Naive thymus-derived CD8-positive, alpha-beta T cell (primary cell): ENCODE measurements at regions not wholly inside any gene's neighbourhood (a gene's known extent, or its start where the extent isn't known, plus 50 kb on each side); places are given as distances from the start of the nearest gene placed in this dataset.
A peak's percentile ranks its signal among the peaks of the same experiment; 100 is the strongest.
"Not testable (repeated sequence)": the region's sequence is repeated elsewhere in the genome, so short reads cannot be mapped to it uniquely, and the experiment has no call there.

ENCODE experiments used
- ATAC-seq, 2 donors: fragments of 150-1000 bp; cut with Tn5 transposase in 1 of 2; sonication (Bioruptor Pico), chemical (Tn5 transposase) in 1 of 2; 1 replicate in 1 of 2; 2 replicates in 1 of 2; pipeline ENCODE4 v1.10.0; 2021; ENCODE audit warnings: mild to moderate bottlenecking in 2 of 2, moderate library complexity in 2 of 2
- POLR2A ChIA-PET: fragments of 350-600 bp; sonication (Branson Sonifier 250); formaldehyde crosslinking; loops from one replicate; lab custom pipeline; 2021; ENCODE audit warnings: antibody characterized with exemption; lab: Charles Lee
- DNase-seq, 10 donors: peaks; one replicate each; pipeline versions ENCODE4 v3.0.0 to v3.0.0-alpha.2; 2020 to 2022
- H3K27ac Mint-ChIP-seq, 10 donors: one replicate each; pipeline ENCODE4 v1.8.0; 2020 to 2022; ENCODE audit warnings: mild to moderate bottlenecking in 10 of 10, mixed read lengths in 10 of 10, moderate library complexity in 4 of 10, inconsistent platforms in 1 of 10
- H3K27me3 Mint-ChIP-seq, 5 donors: one replicate each; pipeline ENCODE4 v1.8.0; 2021 to 2022; ENCODE audit warnings: mixed read lengths in 5 of 5
- H3K36me3 Mint-ChIP-seq, 3 donors: one replicate each; pipeline ENCODE4 v1.8.0; 2020 to 2022; ENCODE audit warnings: mixed read lengths in 3 of 3, mild to moderate bottlenecking in 2 of 3, inconsistent platforms in 1 of 3
- H3K4me1 Mint-ChIP-seq, 4 donors: one replicate each; pipeline ENCODE4 v1.8.0; 2021 to 2022; ENCODE audit warnings: mixed read lengths in 4 of 4
- H3K4me3 Mint-ChIP-seq, 10 donors: one replicate each; pipeline ENCODE4 v1.8.0; 2020 to 2022; ENCODE audit warnings: mild to moderate bottlenecking in 10 of 10, mixed read lengths in 10 of 10, moderate library complexity in 6 of 10, inconsistent platforms in 1 of 10
- H3K9me3 Mint-ChIP-seq, 9 donors: one replicate each; pipeline ENCODE4 v1.8.0; 2020 to 2022; ENCODE audit warnings: mixed read lengths in 9 of 9, mild to moderate bottlenecking in 3 of 9, inconsistent platforms in 1 of 9, moderate library complexity in 1 of 9

- H3K27ac Mint-ChIP-seq, H3K4me1 Mint-ChIP-seq, H3K4me3 Mint-ChIP-seq, ATAC-seq, H3K36me3 Mint-ChIP-seq, POLR2A ChIA-PET, H3K9me3 Mint-ChIP-seq, H3K27me3 Mint-ChIP-seq, DNase-seq: not testable (repeated sequence)
Measured at GRCh38 chr2:87420954-87421353, 326.9 kb upstream of the PLGLB2 start.

- H3K4me1 Mint-ChIP-seq, POLR2A ChIA-PET: not testable (repeated sequence)
Measured at GRCh38 chr2:87423796-87424762, 323.8 kb upstream of the PLGLB2 start.

GRCh38 chr2:87424763-87425154, 323.1 kb upstream of the PLGLB2 start:
- H3K27me3 Mint-ChIP-seq, POLR2A ChIA-PET, H3K9me3 Mint-ChIP-seq, DNase-seq, H3K27ac Mint-ChIP-seq, H3K36me3 Mint-ChIP-seq, H3K4me1 Mint-ChIP-seq, ATAC-seq, H3K4me3 Mint-ChIP-seq: not testable (repeated sequence)

More at GRCh38 chr2:87423796-87424762, 323.8 kb upstream of the PLGLB2 start:
- not testable (repeated sequence) for H3K27me3 Mint-ChIP-seq, DNase-seq, H3K36me3 Mint-ChIP-seq, ATAC-seq, H3K27ac Mint-ChIP-seq, H3K4me3 Mint-ChIP-seq, H3K9me3 Mint-ChIP-seq

GRCh38 chr2:87425191-87425590, 322.7 kb upstream of the PLGLB2 start:
- POLR2A ChIA-PET, DNase-seq, H3K27ac Mint-ChIP-seq, H3K9me3 Mint-ChIP-seq, ATAC-seq, H3K4me3 Mint-ChIP-seq, H3K36me3 Mint-ChIP-seq, H3K4me1 Mint-ChIP-seq, H3K27me3 Mint-ChIP-seq: not testable (repeated sequence)

GRCh38 chr2:87425717-87426116, 322.2 kb upstream of the PLGLB2 start:
- H3K27ac Mint-ChIP-seq, DNase-seq, H3K27me3 Mint-ChIP-seq, ATAC-seq, H3K4me1 Mint-ChIP-seq, H3K4me3 Mint-ChIP-seq, H3K9me3 Mint-ChIP-seq, H3K36me3 Mint-ChIP-seq, POLR2A ChIA-PET: not testable (repeated sequence)

- POLR2A ChIA-PET, H3K4me3 Mint-ChIP-seq, H3K4me1 Mint-ChIP-seq, H3K27me3 Mint-ChIP-seq, H3K9me3 Mint-ChIP-seq, H3K36me3 Mint-ChIP-seq, H3K27ac Mint-ChIP-seq, ATAC-seq: not testable (repeated sequence)
- peak in 1 of 10 donors; percentile 68 for DNase-seq
Measured at GRCh38 chr2:87428452-87429130, 319.3 kb upstream of the PLGLB2 start.

GRCh38 chr2:87429206-87429930, 318.5 kb upstream of the PLGLB2 start:
- DNase-seq, H3K9me3 Mint-ChIP-seq, H3K27me3 Mint-ChIP-seq, ATAC-seq, H3K36me3 Mint-ChIP-seq, POLR2A ChIA-PET, H3K4me1 Mint-ChIP-seq, H3K27ac Mint-ChIP-seq, H3K4me3 Mint-ChIP-seq: not testable (repeated sequence)

GRCh38 chr2:87429931-87430275, 318.0 kb upstream of the PLGLB2 start:
- POLR2A ChIA-PET, DNase-seq, H3K4me1 Mint-ChIP-seq, H3K27ac Mint-ChIP-seq, H3K36me3 Mint-ChIP-seq, H3K27me3 Mint-ChIP-seq, H3K9me3 Mint-ChIP-seq, ATAC-seq, H3K4me3 Mint-ChIP-seq: not testable (repeated sequence)

GRCh38 chr2:87431051-87431450, 316.8 kb upstream of the PLGLB2 start:
- H3K4me3 Mint-ChIP-seq, H3K9me3 Mint-ChIP-seq, H3K27me3 Mint-ChIP-seq, H3K36me3 Mint-ChIP-seq, ATAC-seq, H3K27ac Mint-ChIP-seq, POLR2A ChIA-PET, H3K4me1 Mint-ChIP-seq, DNase-seq: not testable (repeated sequence)

GRCh38 chr2:87432711-87433453, 315.0 kb upstream of the PLGLB2 start:
- H3K27me3 Mint-ChIP-seq, POLR2A ChIA-PET, H3K27ac Mint-ChIP-seq, DNase-seq, H3K4me1 Mint-ChIP-seq, H3K36me3 Mint-ChIP-seq, H3K4me3 Mint-ChIP-seq, H3K9me3 Mint-ChIP-seq, ATAC-seq: not testable (repeated sequence)

GRCh38 chr2:87436007-87436406, 311.9 kb upstream of the PLGLB2 start:
- H3K9me3 Mint-ChIP-seq, H3K27me3 Mint-ChIP-seq, DNase-seq, H3K36me3 Mint-ChIP-seq, H3K4me3 Mint-ChIP-seq, H3K27ac Mint-ChIP-seq, POLR2A ChIA-PET, H3K4me1 Mint-ChIP-seq, ATAC-seq: not testable (repeated sequence)

GRCh38 chr2:87437701-87438260, 310.1 kb upstream of the PLGLB2 start:
- POLR2A ChIA-PET, H3K27ac Mint-ChIP-seq: not testable (repeated sequence)

More at GRCh38 chr2:87437701-87438260, 310.1 kb upstream of the PLGLB2 start:
- not testable (repeated sequence) for H3K4me3 Mint-ChIP-seq, H3K36me3 Mint-ChIP-seq, DNase-seq, H3K27me3 Mint-ChIP-seq, H3K4me1 Mint-ChIP-seq, ATAC-seq, H3K9me3 Mint-ChIP-seq
